K562 (cell line): ENCODE measurements at regions not wholly inside any gene's neighbourhood (a gene's known extent, or its start where the extent isn't known, plus 50 kb on each side); places are given as distances from the start of the nearest gene placed in this dataset.

ENCODE experiments used
- ATAC-seq: fragments of 200-7000 bp; cut with Tn5 transposase; 3 replicates; pipeline ENCODE4 v1.9.1; 2020; ENCODE audit warnings: moderate library complexity
- BruUV-seq: library from RNA; stranded (reverse); fragments of 400-500 nt; replicated peaks from 2 replicates; lab custom pipeline; 2021; lab: Mats Ljungman, UMichigan
- CTCF ChIA-PET: fragments of 300-600 bp; formaldehyde crosslinking; extraction: SDS; loops from one replicate; lab custom pipeline; 2021; ENCODE audit warnings: low intra/inter-chr PET ratio; lab: Yijun Ruan, JAX
- POLR2A ChIA-PET: fragments of 300-600, 350-650 bp; sonication (Branson Sonifier 250); formaldehyde crosslinking; extraction: SDS; loops from one replicate; lab custom pipeline; 2021; ENCODE audit warnings: antibody characterized with exemption, inconsistent platforms; lab: Yijun Ruan, JAX
- DNase-seq, 4 experiments: peaks; one replicate each; pipeline versions ENCODE4 v3.0.0 to v3.0.0-alpha.2; 2011 to 2018; ENCODE audit warnings: low spot score in 3 of 4, mixed read lengths in 3 of 4; ENCODE audit errors: extremely low read depth in 1 of 4
- FAIRE-seq: peaks from 2 replicates; lab custom pipeline; 2011; peaks lifted over from hg19 to GRCh38; lab: Jason Lieb, UNC
- H2AFZ ChIP-seq: 2 replicates; pipeline ENCODE4 v1.6.0; 2011; ENCODE audit warnings: low read depth, low read length, control low read depth, inconsistent platforms
- H3K27ac ChIP-seq: fragments of 200-600 bp; 3 replicates; pipeline ENCODE4 v1.8.0; 2011; ENCODE audit warnings: low read depth, mild to moderate bottlenecking, control low read depth, inconsistent platforms, low read length, moderate library complexity, mixed read lengths; ENCODE audit errors: extremely low read depth
- H3K27me3 ChIP-seq, 2 experiments: fragments of 300-600 bp in 1 of 2; 2 replicates in 1 of 2; 3 replicates in 1 of 2; pipeline versions ENCODE4 v1.6.0 to v1.8.0; 2011; ENCODE audit warnings: inconsistent platforms in 2 of 2, low read length in 2 of 2, mild to moderate bottlenecking in 1 of 2, mixed read lengths in 1 of 2, moderate library complexity in 1 of 2; ENCODE audit not compliant: control insufficient read depth in 2 of 2, insufficient read depth in 2 of 2
- H3K36me3 ChIP-seq: fragments of 300-600 bp; 3 replicates; pipeline ENCODE4 v1.8.0; 2011; ENCODE audit warnings: mild to moderate bottlenecking, low read length, inconsistent platforms; ENCODE audit not compliant: control insufficient read depth, insufficient read depth
- H3K4me1 ChIP-seq, 2 experiments: fragments of 200-600 bp in 1 of 2; replicated peaks in 1 of 2; 2 replicates in 1 of 2; 3 replicates in 1 of 2; pipeline versions ENCODE4 v1.5.1 to v1.8.0; 2011; ENCODE audit warnings: inconsistent platforms in 2 of 2, low read length in 2 of 2, mild to moderate bottlenecking in 1 of 2, mixed read lengths in 1 of 2, moderate library complexity in 1 of 2; ENCODE audit not compliant: control insufficient read depth in 2 of 2, insufficient read depth in 2 of 2
- H3K4me2 ChIP-seq: 2 replicates; pipeline ENCODE4 v1.6.1; 2011; ENCODE audit warnings: low read length, control low read depth, inconsistent platforms, mixed read lengths; ENCODE audit not compliant: insufficient read depth
- H3K4me3 ChIP-seq: fragments of 200-600 bp; sonication (generic), shearing (Covaris generic); 2 replicates; pipeline ENCODE4 v1.5.1; 2016; ENCODE audit warnings: control low read depth, inconsistent platforms
- H3K79me2 ChIP-seq: fragments of 200-600 bp; 3 replicates; pipeline ENCODE4 v1.8.0; 2011; ENCODE audit warnings: low read length, inconsistent platforms; ENCODE audit not compliant: control insufficient read depth, insufficient read depth
- H3K9ac ChIP-seq, 2 experiments: 2 replicates each; pipeline versions ENCODE4 v1.6.0 to v1.6.1; 2011; ENCODE audit warnings: low read depth in 2 of 2, low read length in 2 of 2, control low read depth in 1 of 2, inconsistent platforms in 1 of 2, mild to moderate bottlenecking in 1 of 2, mixed read lengths in 1 of 2; ENCODE audit not compliant: insufficient read depth in 1 of 2
- H3K9me1 ChIP-seq: one replicate; pipeline ENCODE4 v1.6.0; 2011; ENCODE audit warnings: inconsistent platforms, mild to moderate bottlenecking, low read length, moderate library complexity; ENCODE audit not compliant: control insufficient read depth, insufficient read depth
- H3K9me3 ChIP-seq: replicated peaks from 2 replicates; pipeline ENCODE4 v1.5.1; 2011; ENCODE audit warnings: low read depth, low read length, inconsistent platforms; ENCODE audit not compliant: control insufficient read depth, insufficient read depth
- H4K20me1 ChIP-seq: replicated peaks from 2 replicates; pipeline ENCODE4 v1.6.1; 2011; ENCODE audit warnings: low read length, inconsistent platforms, mixed read lengths; ENCODE audit not compliant: control insufficient read depth, insufficient read depth
- BCL6 ChIP-seq: fragments of 250-450 bp; sonication (Bioruptor Pico); IDR thresholded peaks from 2 replicates; pipeline ENCODE4 v1.4.0; 2020
- CBFA2T2 ChIP-seq: fragments of 450-650 bp; conservative IDR thresholded peaks from 2 replicates; pipeline ENCODE4 v1.6.1; 2017; ENCODE audit warnings: mild to moderate bottlenecking
- CXXC5 ChIP-seq: fragments of 250-450 bp; sonication (Bioruptor Pico); IDR thresholded peaks from 2 replicates; pipeline ENCODE4 v1.8.0; 2022; ENCODE audit warnings: inconsistent platforms, mild to moderate bottlenecking, moderate library complexity
- ETV5 ChIP-seq: sonication (generic); formaldehyde crosslinking; IDR thresholded peaks from 2 replicates; pipeline ENCODE4 v1.4.0; 2020; ENCODE audit warnings: low read depth, mild to moderate bottlenecking, missing genetic modification reagents
- GABPA ChIP-seq: fragments of 200-800 bp; sonication (Bioruptor generic); conservative IDR thresholded peaks from 2 replicates; pipeline ENCODE4 v1.6.1; 2016; ENCODE audit warnings: low read depth, missing genetic modification characterization, missing compliant biosample characterization
- MECOM ChIP-seq: fragments of 250-450 bp; sonication (Bioruptor Pico); IDR thresholded peaks from 2 replicates; pipeline ENCODE4 v1.8.0; 2022; ENCODE audit warnings: inconsistent platforms
- MITF ChIP-seq: IDR thresholded peaks from 2 replicates; pipeline ENCODE4 v1.6.1; 2014; ENCODE audit warnings: antibody characterized with exemption
- NKRF ChIP-seq: fragments of 450-650 bp; IDR thresholded peaks from 2 replicates; pipeline ENCODE4 v1.6.1; 2016; ENCODE audit warnings: borderline replicate concordance
- REST ChIP-seq, 2 experiments: fragments of 450-650 bp; formaldehyde crosslinking in 1 of 2; IDR thresholded peaks; 2 replicates each; pipeline versions ENCODE4 v1.4.0 to v1.6.1; 2014 to 2020; ENCODE audit warnings: mild to moderate bottlenecking in 2 of 2, borderline replicate concordance in 1 of 2, low read depth in 1 of 2
- SNIP1 ChIP-seq: fragments of 450-650 bp; IDR thresholded peaks from 2 replicates; pipeline ENCODE4 v1.7.1; 2017; ENCODE audit warnings: low read depth, mild to moderate bottlenecking
- TBL1XR1 ChIP-seq, 2 experiments: IDR thresholded peaks; 2 replicates each; pipeline ENCODE4 v1.6.1; 2012; ENCODE audit warnings: improper control_type of control experiment in 2 of 2, low read length in 2 of 2, mild to moderate bottlenecking in 1 of 2
- TFAM ChIP-seq: fragments of 250-450 bp; sonication (Bioruptor Pico); conservative IDR thresholded peaks from 2 replicates; pipeline ENCODE4 v1.5.0; 2021; ENCODE audit warnings: mild to moderate bottlenecking, moderate library complexity
- ZFPM2 ChIP-seq: fragments of 250-450 bp; sonication (Bioruptor Pico); IDR thresholded peaks from 2 replicates; pipeline ENCODE4 v1.5.1; 2022; ENCODE audit warnings: mild to moderate bottlenecking
- WGBS: fragments of 100-300 bp; shearing (Covaris generic); methylation state at CpG from one replicate; pipeline ENCODE4 v1.1.6; 2016; ENCODE audit warnings: low coverage, mixed read lengths; ENCODE audit not compliant: insufficient coverage; ENCODE audit errors: missing lambda C conversion rate; 5-methylcytosine and 5-hydroxymethylcytosine counted together
- in situ Hi-C: fragments of 300-500 bp; cut with MboI; formaldehyde crosslinking; loops from 4 replicates; pipeline ENCODE4 v1.15.0; 2018; ENCODE audit warnings: inconsistent platforms, mixed read lengths
- intact Hi-C: fragments of 100-400 bp; cut with micrococcal nuclease; formaldehyde crosslinking; loops from 2 replicates; pipeline ENCODE4 v1.14.2; 2022

GRCh38 chr14:86779416-86779815 lies 1213.6 kb downstream of the GALC start:
- no peaks in the 10 kb centered on the region for H3K36me3 ChIP-seq
- H3K27ac ChIP-seq, result no peak overlapping the region
- no peaks in the 10 kb centered on the region for H3K9me1 ChIP-seq
- no peak overlapping the region for H3K4me3 ChIP-seq
- no TSS peak for BruUV-seq
- POLR2A ChIA-PET, result no interaction called here
- H3K4me1 ChIP-seq, result no peaks in the 10 kb centered on the region
- 13% methylated on average over 1 of the region's 1 CpG for WGBS
- H3K9ac ChIP-seq, result no peak overlapping the region
- intact Hi-C loops (no loop called here), in situ Hi-C loops (no loop called here)
- no peak overlapping the region for H3K4me2 ChIP-seq
- H3K79me2 ChIP-seq, result no peaks in the 10 kb centered on the region
- DNase-seq (no peak), FAIRE-seq (no peak), ATAC-seq (no peak)
- no peak overlapping the region for H2AFZ ChIP-seq
- H3K27me3 ChIP-seq, result no peaks in the 10 kb centered on the region
- no peaks in the 10 kb centered on the region for H3K9me3 ChIP-seq
- H4K20me1 ChIP-seq, result no peaks in the 10 kb centered on the region
- CTCF ChIA-PET, result no interaction called here
- TF ChIP-seq SNIP1, result no peak
- no peak for TF ChIP-seq ZFPM2 (CRISPR knock-in tag)
- no peak for TF ChIP-seq MECOM (CRISPR knock-in tag)
- no peak for TF ChIP-seq TBL1XR1 (IDR thresholded peaks at IDR 0.05; ENCODE audit: low read length in 2 of 2)
- TF ChIP-seq CXXC5 (CRISPR knock-in tag), result no peak
- TF ChIP-seq TFAM (CRISPR knock-in tag), result no peak
- TF ChIP-seq NKRF, result no peak
- TF ChIP-seq GABPA (tag), result no peak
- no peak for TF ChIP-seq ETV5
- no peak for TF ChIP-seq REST (IDR thresholded peaks at IDR 0.05; ENCODE audit: borderline replicate concordance)
- TF ChIP-seq REST (CRISPR knock-in tag; IDR thresholded peaks at IDR 0.05; ENCODE audit: low read depth), result no peak
- no peak for TF ChIP-seq CBFA2T2
- TF ChIP-seq BCL6 (CRISPR knock-in tag), result no peak
- TF ChIP-seq MITF, result no peak
